GM21723 (cell line): ENCODE measurements at regions not wholly inside any gene's neighbourhood (a gene's known extent, or its start where the extent isn't known, plus 50 kb on each side); places are given as distances from the start of the nearest gene placed in this dataset.

Experiments used
- ATAC-seq: cut with Tn5 transposase; IDR thresholded peaks from one replicate; pipeline ENCODE4 v1.9.1; 2021; ENCODE audit warnings: mild to moderate bottlenecking, moderate library complexity; ENCODE audit not compliant: unreplicated experiment

GRCh38 chr7:130896051-130896881, 162.3 kb upstream of the KLF14 start:
- no peak for ATAC-seq

- peak; percentile 39 for ATAC-seq
Measured at GRCh38 chr7:130896898-130897514, 163.0 kb upstream of the KLF14 start.

- ATAC-seq = no peak
Measured at GRCh38 chr7:130897515-130898419, 163.8 kb upstream of the KLF14 start.

GRCh38 chr7:130899071-130899560, 165.1 kb upstream of the KLF14 start:
- no peak for ATAC-seq

GRCh38 chr7:130899638-130900401, 165.8 kb upstream of the KLF14 start:
- no peak for ATAC-seq

GRCh38 chr7:130900471-130901076, 166.6 kb upstream of the KLF14 start:
- ATAC-seq = no peak

- ATAC-seq = no peak
Measured at GRCh38 chr7:130901209-130901783, 167.3 kb upstream of the KLF14 start.

- no peak for ATAC-seq
Measured at GRCh38 chr7:130902755-130903357, 168.8 kb upstream of the KLF14 start.

GRCh38 chr7:130903358-130903974, 169.5 kb upstream of the KLF14 start:
- ATAC-seq = no peak

- ATAC-seq = no peak
Measured at GRCh38 chr7:130904031-130904757, 170.2 kb upstream of the KLF14 start.

GRCh38 chr7:130904792-130905191, 170.8 kb upstream of the KLF14 start:
- no peak for ATAC-seq

GRCh38 chr7:130906575-130906974, 172.6 kb upstream of the KLF14 start:
- no peak for ATAC-seq

GRCh38 chr7:130907439-130907838, 173.4 kb upstream of the KLF14 start:
- no peak for ATAC-seq

- ATAC-seq = no peak
Measured at GRCh38 chr7:130908345-130909160, 174.5 kb upstream of the KLF14 start.

- ATAC-seq = no peak
Measured at GRCh38 chr7:130909161-130909836, 175.3 kb upstream of the KLF14 start.

- no peak for ATAC-seq
Measured at GRCh38 chr7:130909881-130910672, 176.1 kb upstream of the KLF14 start.
